HCT116 (cell line): ENCODE measurements at regions not wholly inside any gene's neighbourhood (a gene's known extent, or its start where the extent isn't known, plus 50 kb on each side); places are given as distances from the start of the nearest gene placed in this dataset.

ENCODE experiments used
- ATAC-seq: fragments of 200-7000 bp; cut with Tn5 transposase; 2 replicates; pipeline ENCODE4 v1.9.1; 2020; ENCODE audit warnings: mild to moderate bottlenecking, moderate library complexity
- BruUV-seq: library from RNA; stranded (reverse); fragments of 400-500 nt; replicated peaks from 2 replicates; lab custom pipeline; 2021; lab: Mats Ljungman, UMichigan
- CTCF ChIA-PET: fragments of 300-600 bp; sonication (Branson Sonifier 250); formaldehyde crosslinking; loops from one replicate; lab custom pipeline; 2021; ENCODE audit warnings: antibody characterized with exemption; lab: Charles Lee
- POLR2A ChIA-PET: fragments of 300-600, 350-600 bp; sonication (Branson Sonifier 250); formaldehyde crosslinking; loops from one replicate; lab custom pipeline; 2021; ENCODE audit warnings: antibody characterized with exemption; lab: Charles Lee
- RAD21 ChIA-PET, 2 experiments: fragments of 300-600 bp; sonication (Branson Sonifier 250); formaldehyde crosslinking; loops; one replicate each; lab custom pipeline; 2023; ENCODE audit warnings: low total read pairs in 2 of 2; ENCODE audit not compliant: uncharacterized antibody in 2 of 2, unreplicated experiment in 2 of 2, low non-redundant PET in 1 of 2; lab: Charles Lee
- DNase-seq: peaks from one replicate; pipeline ENCODE4 v3.0.0-alpha.2; 2010; ENCODE audit warnings: low read depth, low spot score
- H2AFZ ChIP-seq: fragments of 200-600 bp; shearing (Covaris generic), sonication (generic); 2 replicates; pipeline ENCODE4 v1.6.1; 2017; ENCODE audit warnings: low read depth, mixed run types, mixed read lengths, antibody characterized with exemption, low read length; ENCODE audit not compliant: poor library complexity, severe bottlenecking
- H3K27ac ChIP-seq: 2 replicates; pipeline ENCODE4 v1.5.1; 2012; ENCODE audit warnings: low read depth, low read length
- H3K27me3 ChIP-seq: fragments of 200-600 bp; sonication (generic); 2 replicates; pipeline ENCODE4 v1.6.1; 2016; ENCODE audit warnings: mixed run types, low read length, mixed read lengths; ENCODE audit not compliant: insufficient read depth
- H3K36me3 ChIP-seq, 2 experiments: fragments of 200-500 bp in 1 of 2; fragments of 200-600 bp in 1 of 2; sonication (Bioruptor generic) in 1 of 2; sonication (generic) in 1 of 2; 2 replicates each; pipeline versions ENCODE4 v1.5.1 to v1.6.1; 2014 to 2016; ENCODE audit warnings: low read length in 2 of 2, inconsistent platforms in 1 of 2, mixed read lengths in 1 of 2, mixed run types in 1 of 2; ENCODE audit not compliant: insufficient read depth in 2 of 2, control insufficient read depth in 1 of 2
- H3K4me1 ChIP-seq, 2 experiments: fragments of 200-600 bp in 1 of 2; sonication (generic) in 1 of 2; 2 replicates each; pipeline versions ENCODE4 v1.5.1 to v1.6.1; 2012 to 2017; ENCODE audit warnings: low read length in 2 of 2, inconsistent platforms in 1 of 2, mild to moderate bottlenecking in 1 of 2, mixed read lengths in 1 of 2, mixed run types in 1 of 2, moderate library complexity in 1 of 2; ENCODE audit not compliant: insufficient read depth in 2 of 2, control insufficient read depth in 1 of 2
- H3K4me2 ChIP-seq: fragments of 200-600 bp; sonication (generic); 2 replicates; pipeline ENCODE4 v1.6.1; 2017; ENCODE audit warnings: mixed run types, low read length, mixed read lengths
- H3K4me3 ChIP-seq, 2 experiments: fragments of 200-600 bp in 1 of 2; sonication (generic) in 1 of 2; replicated peaks in 1 of 2; 2 replicates each; pipeline ENCODE4 v1.5.1; 2011 to 2016; ENCODE audit warnings: low read length in 2 of 2, control low read depth in 1 of 2, low read depth in 1 of 2, mild to moderate bottlenecking in 1 of 2, mixed read lengths in 1 of 2, mixed run types in 1 of 2
- H3K79me2 ChIP-seq: fragments of 200-600 bp; sonication (generic); 2 replicates; pipeline ENCODE4 v1.6.1; 2017; ENCODE audit warnings: mild to moderate bottlenecking, mixed run types, low read length, moderate library complexity, mixed read lengths; ENCODE audit not compliant: insufficient read depth
- H3K9ac ChIP-seq: fragments of 200-600 bp; sonication (generic); 2 replicates; pipeline ENCODE4 v1.6.1; 2016; ENCODE audit warnings: low read length, mixed read lengths
- H3K9me2 ChIP-seq: fragments of 200-600 bp; sonication (generic), shearing (Covaris generic); 2 replicates; pipeline ENCODE4 v1.6.1; 2017; ENCODE audit warnings: mixed run types, mild to moderate bottlenecking, moderate library complexity; ENCODE audit not compliant: insufficient read depth
- H3K9me3 ChIP-seq, 2 experiments: fragments of 200-500 bp in 1 of 2; fragments of 200-600 bp in 1 of 2; sonication (Bioruptor generic) in 1 of 2; sonication (generic) in 1 of 2; 2 replicates each; pipeline ENCODE4 v1.6.1; 2014 to 2017; ENCODE audit warnings: low read length in 2 of 2, mixed read lengths in 2 of 2, inconsistent platforms in 1 of 2, low read depth in 1 of 2, mild to moderate bottlenecking in 1 of 2, mixed run types in 1 of 2, moderate library complexity in 1 of 2; ENCODE audit not compliant: control insufficient read depth in 1 of 2, insufficient read depth in 1 of 2
- H4K20me1 ChIP-seq: fragments of 200-600 bp; sonication (generic), shearing (Covaris generic); 2 replicates; pipeline ENCODE4 v1.6.1; 2017; ENCODE audit warnings: mixed run types, mild to moderate bottlenecking, moderate library complexity; ENCODE audit not compliant: insufficient read depth
- CEBPB ChIP-seq: IDR thresholded peaks from 2 replicates; pipeline ENCODE4 v1.6.1; 2012; ENCODE audit warnings: low read depth
- EGR1 ChIP-seq: IDR thresholded peaks from 2 replicates; pipeline ENCODE4 v1.6.1; 2012; ENCODE audit warnings: low read depth
- ELF1 ChIP-seq: IDR thresholded peaks from 2 replicates; pipeline ENCODE4 v1.6.1; 2012; ENCODE audit warnings: low read depth, borderline replicate concordance
- EZH2 ChIP-seq: fragments of 200-600 bp; sonication (generic); IDR thresholded peaks from 2 replicates; pipeline ENCODE4 v1.6.1; 2017; ENCODE audit warnings: antibody characterized with exemption, mixed run types
- EZH2phosphoT487 ChIP-seq: fragments of 200-600 bp; IDR thresholded peaks from 2 replicates; pipeline ENCODE4 v1.6.1; 2018; ENCODE audit warnings: antibody characterized with exemption, borderline replicate concordance
- FOSL1 ChIP-seq: IDR thresholded peaks from 2 replicates; pipeline ENCODE4 v1.6.1; 2012; ENCODE audit warnings: low read depth
- POLR2A ChIP-seq: IDR thresholded peaks from 2 replicates; pipeline ENCODE4 v1.7.0; 2011; ENCODE audit warnings: borderline replicate concordance; ENCODE audit not compliant: insufficient read depth, insufficient read length; ENCODE audit errors: extremely low read depth
- POLR2AphosphoS5 ChIP-seq: IDR thresholded peaks from 2 replicates; pipeline ENCODE4 v1.6.1; 2011; ENCODE audit warnings: mild to moderate bottlenecking, low read depth, low read length, moderate library complexity
- RAD21 ChIP-seq: IDR thresholded peaks from 2 replicates; pipeline ENCODE4 v1.6.1; 2012; ENCODE audit warnings: low read depth, mild to moderate bottlenecking
- SP1 ChIP-seq: IDR thresholded peaks from 2 replicates; pipeline ENCODE4 v1.6.1; 2012; ENCODE audit warnings: low read depth
- SRF ChIP-seq: IDR thresholded peaks from 2 replicates; pipeline ENCODE4 v1.6.1; 2012; ENCODE audit warnings: low read depth
- TCF7L2 ChIP-seq: IDR thresholded peaks from 2 replicates; pipeline ENCODE4 v1.7.0; 2011; ENCODE audit warnings: borderline replicate concordance, inconsistent platforms; ENCODE audit not compliant: insufficient read depth, insufficient read length; ENCODE audit errors: extremely low read depth
- ZFX ChIP-seq: fragments of 450-650 bp; IDR thresholded peaks from 2 replicates; pipeline ENCODE4 v1.6.1; 2017
- ZNF274 ChIP-seq: fragments of 200-500 bp; sonication (Bioruptor generic); IDR thresholded peaks from 2 replicates; pipeline ENCODE4 v1.6.1; 2014; ENCODE audit warnings: mild to moderate bottlenecking, low read depth, low read length, inconsistent platforms
- intact Hi-C: fragments of 100-400 bp; cut with micrococcal nuclease; formaldehyde crosslinking; loops from 2 replicates; pipeline ENCODE4 v1.10.0; 2022
- TF ChIP-seq, protein P1 (sequence below): IDR thresholded peaks from 2 replicates; pipeline ENCODE4 v1.6.1; 2012
- TF ChIP-seq, protein P2 (sequence below): IDR thresholded peaks from 2 replicates; pipeline ENCODE4 v1.6.1; 2011; ENCODE audit warnings: mild to moderate bottlenecking, low read length, moderate library complexity; ENCODE audit not compliant: insufficient replicate concordance; ENCODE audit errors: extremely low read depth
- TF ChIP-seq, protein P3 (sequence below), 3 experiments: fragments of 200-600 bp in 1 of 3; sonication (generic) in 1 of 3; IDR thresholded peaks in 2 of 3; conservative IDR thresholded peaks in 1 of 3; 2 replicates each; pipeline ENCODE4 v1.5.1; 2012 to 2017; ENCODE audit warnings: low read depth in 2 of 3, low read length in 2 of 3, antibody characterized with exemption in 1 of 3, borderline replicate concordance in 1 of 3, control low read depth in 1 of 3, mild to moderate bottlenecking in 1 of 3, mixed read lengths in 1 of 3, mixed run types in 1 of 3, moderate library complexity in 1 of 3; ENCODE audit not compliant: insufficient read depth in 1 of 3
- TF ChIP-seq, protein P4 (sequence below): IDR thresholded peaks from 2 replicates; pipeline ENCODE4 v1.6.1; 2012

DNA sequence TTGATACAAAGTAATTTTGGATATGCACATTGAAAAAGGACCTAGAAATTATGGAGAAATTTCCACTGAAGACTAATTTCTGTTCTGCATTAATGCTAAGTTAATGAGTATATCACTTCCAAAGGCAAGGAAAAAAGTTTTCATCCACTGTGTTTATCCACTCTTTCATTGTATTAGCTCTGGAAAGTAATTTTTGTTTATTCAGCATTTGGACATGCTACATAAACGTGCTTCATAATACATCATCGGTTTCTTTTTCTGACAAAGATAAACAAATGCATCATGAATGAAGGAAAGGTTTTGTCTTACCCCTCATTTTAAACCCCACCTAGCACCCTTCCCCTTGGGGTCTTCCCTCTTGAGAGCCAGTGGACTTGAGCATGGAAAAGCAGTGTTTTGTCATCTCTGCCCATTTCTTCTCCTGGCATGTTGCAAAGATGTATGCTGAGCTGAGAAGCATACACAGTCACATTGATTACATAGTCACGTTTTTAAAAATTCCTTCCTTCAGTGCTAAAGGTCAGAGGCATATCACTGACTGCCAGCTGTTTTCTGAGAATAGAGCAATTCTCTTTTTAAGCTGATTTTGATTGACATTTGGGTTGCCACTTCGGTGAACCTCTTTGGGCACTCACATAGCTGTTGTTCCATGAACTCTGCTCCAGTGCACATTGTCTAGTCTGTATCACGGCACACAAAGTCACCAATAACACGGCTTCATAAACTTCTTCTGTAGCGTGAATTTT is 65.9 kb upstream of the C7orf33 start:
- H3K4me1 ChIP-seq: peaks cover 0 to 3% of the 10 kb centered on the region in 2 experiments; a peak in 1 of 4 replicates
- BruUV-seq: no TSS peak
- CTCF ChIA-PET: no interaction called here
- H3K79me2 ChIP-seq: no peaks in the 10 kb centered on the region
- no peak overlapping the region for H3K27ac ChIP-seq
- H3K4me3 ChIP-seq: no peak overlapping the region
- TF ChIP-seq, protein P1, sequence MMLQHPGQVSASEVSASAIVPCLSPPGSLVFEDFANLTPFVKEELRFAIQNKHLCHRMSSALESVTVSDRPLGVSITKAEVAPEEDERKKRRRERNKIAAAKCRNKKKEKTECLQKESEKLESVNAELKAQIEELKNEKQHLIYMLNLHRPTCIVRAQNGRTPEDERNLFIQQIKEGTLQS: no peak
- TF ChIP-seq EZH2 (no peak), EZH2phosphoT487 (no peak), POLR2A (no peak), FOSL1 (no peak), EGR1 (no peak), POLR2AphosphoS5 (no peak), CEBPB (no peak), ELF1 (no peak), ZNF274 (no peak), TCF7L2 (no peak), SRF (no peak), ZFX (no peak), RAD21 (no peak), SP1 (no peak)
- TF ChIP-seq, protein P2, sequence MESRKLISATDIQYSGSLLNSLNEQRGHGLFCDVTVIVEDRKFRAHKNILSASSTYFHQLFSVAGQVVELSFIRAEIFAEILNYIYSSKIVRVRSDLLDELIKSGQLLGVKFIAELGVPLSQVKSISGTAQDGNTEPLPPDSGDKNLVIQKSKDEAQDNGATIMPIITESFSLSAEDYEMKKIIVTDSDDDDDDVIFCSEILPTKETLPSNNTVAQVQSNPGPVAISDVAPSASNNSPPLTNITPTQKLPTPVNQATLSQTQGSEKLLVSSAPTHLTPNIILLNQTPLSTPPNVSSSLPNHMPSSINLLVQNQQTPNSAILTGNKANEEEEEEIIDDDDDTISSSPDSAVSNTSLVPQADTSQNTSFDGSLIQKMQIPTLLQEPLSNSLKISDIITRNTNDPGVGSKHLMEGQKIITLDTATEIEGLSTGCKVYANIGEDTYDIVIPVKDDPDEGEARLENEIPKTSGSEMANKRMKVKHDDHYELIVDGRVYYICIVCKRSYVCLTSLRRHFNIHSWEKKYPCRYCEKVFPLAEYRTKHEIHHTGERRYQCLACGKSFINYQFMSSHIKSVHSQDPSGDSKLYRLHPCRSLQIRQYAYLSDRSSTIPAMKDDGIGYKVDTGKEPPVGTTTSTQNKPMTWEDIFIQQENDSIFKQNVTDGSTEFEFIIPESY: no peak
- TF ChIP-seq, protein P3, sequence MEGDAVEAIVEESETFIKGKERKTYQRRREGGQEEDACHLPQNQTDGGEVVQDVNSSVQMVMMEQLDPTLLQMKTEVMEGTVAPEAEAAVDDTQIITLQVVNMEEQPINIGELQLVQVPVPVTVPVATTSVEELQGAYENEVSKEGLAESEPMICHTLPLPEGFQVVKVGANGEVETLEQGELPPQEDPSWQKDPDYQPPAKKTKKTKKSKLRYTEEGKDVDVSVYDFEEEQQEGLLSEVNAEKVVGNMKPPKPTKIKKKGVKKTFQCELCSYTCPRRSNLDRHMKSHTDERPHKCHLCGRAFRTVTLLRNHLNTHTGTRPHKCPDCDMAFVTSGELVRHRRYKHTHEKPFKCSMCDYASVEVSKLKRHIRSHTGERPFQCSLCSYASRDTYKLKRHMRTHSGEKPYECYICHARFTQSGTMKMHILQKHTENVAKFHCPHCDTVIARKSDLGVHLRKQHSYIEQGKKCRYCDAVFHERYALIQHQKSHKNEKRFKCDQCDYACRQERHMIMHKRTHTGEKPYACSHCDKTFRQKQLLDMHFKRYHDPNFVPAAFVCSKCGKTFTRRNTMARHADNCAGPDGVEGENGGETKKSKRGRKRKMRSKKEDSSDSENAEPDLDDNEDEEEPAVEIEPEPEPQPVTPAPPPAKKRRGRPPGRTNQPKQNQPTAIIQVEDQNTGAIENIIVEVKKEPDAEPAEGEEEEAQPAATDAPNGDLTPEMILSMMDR (IDR thresholded peaks at IDR 0.05 in 2 of 3, conservative IDR thresholded peaks at IDR 0.05 in 1 of 3; ENCODE audit: borderline replicate concordance in 1 of 3, insufficient read depth in 1 of 3, low read depth in 2 of 3, low read length in 2 of 3): no peak
- TF ChIP-seq, protein P4, sequence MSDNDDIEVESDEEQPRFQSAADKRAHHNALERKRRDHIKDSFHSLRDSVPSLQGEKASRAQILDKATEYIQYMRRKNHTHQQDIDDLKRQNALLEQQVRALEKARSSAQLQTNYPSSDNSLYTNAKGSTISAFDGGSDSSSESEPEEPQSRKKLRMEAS: no peak
- no peaks in the 10 kb centered on the region for H4K20me1 ChIP-seq
- H3K9me3 ChIP-seq: no peaks in the 10 kb centered on the region
- H2AFZ ChIP-seq: no peak overlapping the region
- no peaks in the 10 kb centered on the region for H3K9me2 ChIP-seq
- no peaks in the 10 kb centered on the region for H3K36me3 ChIP-seq
- ATAC-seq: no peak
- intact Hi-C loops: no loop called here
- POLR2A ChIA-PET: no interaction called here
- DNase-seq: no peak
- no peak overlapping the region for H3K4me2 ChIP-seq
- RAD21 ChIA-PET: no interaction called here
- no peaks in the 10 kb centered on the region for H3K27me3 ChIP-seq
- H3K9ac ChIP-seq: no peak overlapping the region
